ENCODE measurements at regions not wholly inside any gene's neighbourhood (a gene's known extent, or its start where the extent isn't known, plus 50 kb on each side); places are given as distances from the start of the nearest gene placed in this dataset.

- ATAC-seq (ENCODE audit: low read depth) = no peak
Measured at GRCh38 chr21:20646431-20647165, 351.6 kb upstream of the NCAM2 start.

GRCh38 chr21:20647607-20648006 is 350.6 kb upstream of the NCAM2 start:
- no peak for DNase-seq (ENCODE audit: low spot score in 2 of 2)
- Mint-ChIP-seq H3K4me3 (no peak overlapping the region), H3K9me3 (peaks cover 4% of the 10 kb centered on the region), H3K36me3 (no peaks in the 10 kb centered on the region), H3K27ac (no peak overlapping the region), H3K4me1 (no peaks in the 10 kb centered on the region), H3K27me3 (no peaks in the 10 kb centered on the region)
- no peak for ATAC-seq (ENCODE audit: low read depth)

More at GRCh38 chr21:20646431-20647165, 351.6 kb upstream of the NCAM2 start:
- Mint-ChIP-seq H3K4me3 (no peak overlapping the region), H3K36me3 (no peaks in the 10 kb centered on the region), H3K9me3 (peaks cover 4% of the 10 kb centered on the region), H3K27ac (no peak overlapping the region), H3K27me3 (no peaks in the 10 kb centered on the region), H3K4me1 (no peaks in the 10 kb centered on the region)
- no peak for DNase-seq (ENCODE audit: low spot score in 2 of 2)

GRCh38 chr21:20649231-20649630 is 349.0 kb upstream of the NCAM2 start:
- Mint-ChIP-seq H3K36me3 (no peaks in the 10 kb centered on the region), H3K4me1 (no peaks in the 10 kb centered on the region), H3K4me3 (no peak overlapping the region), H3K27me3 (no peaks in the 10 kb centered on the region), H3K27ac (no peak overlapping the region), H3K9me3 (peaks cover 4% of the 10 kb centered on the region)
- no peak for ATAC-seq (ENCODE audit: low read depth)
- DNase-seq (ENCODE audit: low spot score in 2 of 2) = no peak

- Mint-ChIP-seq H3K27me3 (no peaks in the 10 kb centered on the region), H3K9me3 (peaks cover 4% of the 10 kb centered on the region), H3K36me3 (no peaks in the 10 kb centered on the region), H3K4me1 (no peaks in the 10 kb centered on the region), H3K4me3 (no peak overlapping the region), H3K27ac (no peak overlapping the region)
- DNase-seq (ENCODE audit: low spot score in 2 of 2) (no peak), ATAC-seq (ENCODE audit: low read depth) (no peak)
Measured at GRCh38 chr21:20652846-20653245, 345.4 kb upstream of the NCAM2 start.

GRCh38 chr21:20661246-20661645 is 337.0 kb upstream of the NCAM2 start:
- Mint-ChIP-seq H3K27ac (no peak overlapping the region), H3K4me1 (no peaks in the 10 kb centered on the region), H3K36me3 (no peaks in the 10 kb centered on the region), H3K27me3 (no peaks in the 10 kb centered on the region), H3K4me3 (no peak overlapping the region), H3K9me3 (peaks cover 2% of the 10 kb centered on the region)
- no peak for DNase-seq (ENCODE audit: low spot score in 2 of 2)
- ATAC-seq (ENCODE audit: low read depth) = no peak

GRCh38 chr21:20661745-20662422 is 336.3 kb upstream of the NCAM2 start:
- Mint-ChIP-seq H3K9me3 (peaks cover 3% of the 10 kb centered on the region), H3K4me3 (no peak overlapping the region), H3K27me3 (no peaks in the 10 kb centered on the region), H3K27ac (no peak overlapping the region), H3K4me1 (no peaks in the 10 kb centered on the region), H3K36me3 (no peaks in the 10 kb centered on the region)
- DNase-seq (ENCODE audit: low spot score in 2 of 2) (no peak), ATAC-seq (ENCODE audit: low read depth) (no peak)

GRCh38 chr21:20662514-20662913 is 335.7 kb upstream of the NCAM2 start:
- DNase-seq (ENCODE audit: low spot score in 2 of 2) (no peak), ATAC-seq (ENCODE audit: low read depth) (no peak)
- H3K36me3 Mint-ChIP-seq = no peaks in the 10 kb centered on the region
- no peak overlapping the region for H3K27ac Mint-ChIP-seq
- no peaks in the 10 kb centered on the region for H3K4me1 Mint-ChIP-seq
- no peaks in the 10 kb centered on the region for H3K27me3 Mint-ChIP-seq
- no peak overlapping the region for H3K4me3 Mint-ChIP-seq
- peaks cover 3% of the 10 kb centered on the region for H3K9me3 Mint-ChIP-seq

- ATAC-seq (ENCODE audit: low read depth) (no peak), DNase-seq (ENCODE audit: low spot score in 2 of 2) (no peak)
- Mint-ChIP-seq H3K27ac (no peak overlapping the region), H3K4me1 (no peaks in the 10 kb centered on the region), H3K36me3 (no peaks in the 10 kb centered on the region), H3K4me3 (no peak overlapping the region), H3K27me3 (no peaks in the 10 kb centered on the region), H3K9me3 (peaks cover 4% of the 10 kb centered on the region)
Measured at GRCh38 chr21:20667931-20668330, 330.3 kb upstream of the NCAM2 start.

- H3K9me3 Mint-ChIP-seq = peaks cover 5% of the 10 kb centered on the region
- DNase-seq (ENCODE audit: low spot score in 2 of 2) (no peak), ATAC-seq (ENCODE audit: low read depth) (no peak)
- H3K36me3 Mint-ChIP-seq = no peaks in the 10 kb centered on the region
- no peak overlapping the region for H3K27ac Mint-ChIP-seq
- H3K4me3 Mint-ChIP-seq = no peak overlapping the region
- no peaks in the 10 kb centered on the region for H3K4me1 Mint-ChIP-seq
- no peaks in the 10 kb centered on the region for H3K27me3 Mint-ChIP-seq
Measured at GRCh38 chr21:20685475-20685874, 312.7 kb upstream of the NCAM2 start.

- no peaks in the 10 kb centered on the region for H3K36me3 Mint-ChIP-seq
- H3K9me3 Mint-ChIP-seq = peaks cover 3% of the 10 kb centered on the region
- DNase-seq (ENCODE audit: low spot score in 2 of 2) (no peak), ATAC-seq (ENCODE audit: low read depth) (no peak)
- no peaks in the 10 kb centered on the region for H3K27me3 Mint-ChIP-seq
- no peak overlapping the region for H3K27ac Mint-ChIP-seq
- H3K4me3 Mint-ChIP-seq = no peak overlapping the region
- H3K4me1 Mint-ChIP-seq = no peaks in the 10 kb centered on the region
Measured at GRCh38 chr21:20698585-20698984, 299.6 kb upstream of the NCAM2 start.

- Mint-ChIP-seq H3K27ac (no peak overlapping the region), H3K36me3 (no peaks in the 10 kb centered on the region), H3K4me3 (no peak overlapping the region), H3K4me1 (no peaks in the 10 kb centered on the region), H3K27me3 (no peaks in the 10 kb centered on the region), H3K9me3 (peaks cover 3% of the 10 kb centered on the region)
- DNase-seq (ENCODE audit: low spot score in 2 of 2) = no peak
- ATAC-seq (ENCODE audit: low read depth) = no peak
Measured at GRCh38 chr21:20701235-20701634, 297.0 kb upstream of the NCAM2 start.

GRCh38 chr21:20703112-20703767 is 295.0 kb upstream of the NCAM2 start:
- Mint-ChIP-seq H3K4me1 (no peaks in the 10 kb centered on the region), H3K36me3 (no peaks in the 10 kb centered on the region)

GRCh38 chr21:20720623-20721022 is 277.6 kb upstream of the NCAM2 start:
- Mint-ChIP-seq H3K9me3 (peaks cover 5% of the 10 kb centered on the region), H3K36me3 (no peaks in the 10 kb centered on the region), H3K27me3 (no peaks in the 10 kb centered on the region), H3K4me1 (no peaks in the 10 kb centered on the region), H3K27ac (no peak overlapping the region), H3K4me3 (no peak overlapping the region)
- DNase-seq (ENCODE audit: low spot score in 2 of 2) = no peak
- no peak for ATAC-seq (ENCODE audit: low read depth)

More at GRCh38 chr21:20703112-20703767, 295.0 kb upstream of the NCAM2 start:
- Mint-ChIP-seq H3K27me3 (no peaks in the 10 kb centered on the region), H3K4me3 (no peak overlapping the region), H3K9me3 (no peaks in the 10 kb centered on the region), H3K27ac (no peak overlapping the region)
- ATAC-seq (ENCODE audit: low read depth) (no peak), DNase-seq (ENCODE audit: low spot score in 2 of 2) (no peak)

GRCh38 chr21:20721151-20721550 is 277.1 kb upstream of the NCAM2 start:
- Mint-ChIP-seq H3K27me3 (no peaks in the 10 kb centered on the region), H3K36me3 (no peaks in the 10 kb centered on the region), H3K4me3 (no peak overlapping the region), H3K27ac (no peak overlapping the region), H3K4me1 (no peaks in the 10 kb centered on the region), H3K9me3 (peaks cover 3% of the 10 kb centered on the region)
- ATAC-seq (ENCODE audit: low read depth) = no peak
- no peak for DNase-seq (ENCODE audit: low spot score in 2 of 2)
